Small intestine (tissue), 7 donors: ENCODE measurements at regions not wholly inside any gene's neighbourhood (a gene's known extent, or its start where the extent isn't known, plus 50 kb on each side); places are given as distances from the start of the nearest gene placed in this dataset.
A peak's percentile ranks its signal among the peaks of the same experiment; 100 is the strongest.

Experiments
- DNase-seq, 2 donors: peaks; one replicate each; pipeline versions ENCODE4 v3.0.0 to v3.0.0-alpha.2; 2013
- FAIRE-seq: peaks from 2 replicates; lab custom pipeline; 2012; peaks lifted over from hg19 to GRCh38; lab: Jason Lieb, UNC
- H3K27ac ChIP-seq, 3 donors: one replicate each; pipeline ENCODE4 v1.5.1; 2013; ENCODE audit warnings: low read length in 2 of 3, mild to moderate bottlenecking in 2 of 3, control low read depth in 1 of 3, inconsistent platforms in 1 of 3, low read depth in 1 of 3, moderate library complexity in 1 of 3
- H3K27me3 ChIP-seq, 3 donors: one replicate each; pipeline ENCODE4 v1.6.1; 2013; ENCODE audit warnings: low read length in 3 of 3, inconsistent platforms in 1 of 3; ENCODE audit not compliant: control insufficient read depth in 3 of 3, insufficient read depth in 3 of 3
- H3K36me3 ChIP-seq, 3 donors: one replicate each; pipeline ENCODE4 v1.6.1; 2013; ENCODE audit warnings: low read length in 3 of 3, inconsistent platforms in 1 of 3, low read depth in 1 of 3, mild to moderate bottlenecking in 1 of 3, moderate library complexity in 1 of 3; ENCODE audit not compliant: control insufficient read depth in 3 of 3, insufficient read depth in 2 of 3
- H3K4me1 ChIP-seq, 3 donors: one replicate each; pipeline ENCODE4 v1.6.1; 2013; ENCODE audit warnings: low read length in 2 of 3, inconsistent platforms in 1 of 3, low read depth in 1 of 3, mild to moderate bottlenecking in 1 of 3, moderate library complexity in 1 of 3; ENCODE audit not compliant: control insufficient read depth in 3 of 3, insufficient read depth in 2 of 3
- H3K4me3 ChIP-seq, 3 donors: one replicate each; pipeline ENCODE4 v1.5.1; 2013; ENCODE audit warnings: low read length in 3 of 3, control low read depth in 1 of 3, inconsistent platforms in 1 of 3, low read depth in 1 of 3, mild to moderate bottlenecking in 1 of 3, moderate library complexity in 1 of 3
- H3K9me3 ChIP-seq, 2 donors: one replicate each; pipeline ENCODE4 v1.6.1; 2013; ENCODE audit warnings: low read depth in 1 of 2, low read length in 1 of 2; ENCODE audit not compliant: control insufficient read depth in 2 of 2, insufficient read depth in 1 of 2
- WGBS, 3 donors: extraction: QIAGEN DNeasy Blood & Tissue Kit; methylation state at CpG; one replicate each; pipeline ENCODE4 v1.1.7; 2013; 5-methylcytosine and 5-hydroxymethylcytosine counted together
- donor health status: healthy with polysubstance abuse.
- donor health status: control.
- donor health status: control.
- donor health status: Bipolar disorder and iron deficiency.
- donor health status: healthy.

GRCh38 chr1:58870298-58870676, 86.4 kb upstream of the JUN start:
- Histone ChIP-seq H3K27me3 (no peaks in the 10 kb centered on the region), H3K36me3 (no peaks in the 10 kb centered on the region), H3K4me1 (peaks cover 3 to 29% (median 5%) of the 10 kb centered on the region in 3 donors), H3K27ac (peak overlapping the region in 1 of 3 donors; percentile 70), H3K4me3 (no peak overlapping the region), H3K9me3 (no peaks in the 10 kb centered on the region)
- DNase-seq (peak; percentile 13 to 88), FAIRE-seq (no peak)
- 8 to 52% (median 35%) methylated on average over 2 of the region's 2 CpGs for WGBS, 3 donors

DNA sequence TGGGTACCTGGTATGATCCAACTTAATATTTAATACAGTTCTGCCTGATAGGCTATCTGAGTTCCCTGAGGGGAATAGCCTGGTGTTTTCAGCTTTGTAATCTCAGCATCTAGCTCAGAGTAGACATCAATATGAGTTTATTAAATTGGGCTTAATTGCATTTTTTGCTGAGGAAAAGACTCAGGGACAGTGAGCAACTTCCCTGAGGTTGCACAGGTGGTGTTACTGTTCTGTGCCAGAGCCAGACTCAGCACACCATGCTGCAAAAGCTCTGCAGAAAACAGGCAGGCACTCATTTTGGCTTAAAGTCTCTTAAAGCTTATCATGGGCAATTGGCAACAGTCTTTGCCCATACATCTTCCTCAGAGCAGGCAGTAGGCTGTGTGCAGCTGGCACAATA, 90.5 kb upstream of the JUN start:
- no peak for FAIRE-seq
- DNase-seq = no peak
- H3K9me3 ChIP-seq = no peaks in the 10 kb centered on the region
- H3K4me3 ChIP-seq = no peak overlapping the region
- H3K27ac ChIP-seq = peak overlapping the region in 2 of 3 donors; percentile 24 to 76
- H3K4me1 ChIP-seq = peaks cover 3 to 37% (median 5%) of the 10 kb centered on the region in 3 donors
- no peaks in the 10 kb centered on the region for H3K36me3 ChIP-seq
- H3K27me3 ChIP-seq = no peaks in the 10 kb centered on the region

- peaks cover 3 to 32% (median 5%) of the 10 kb centered on the region in 3 donors for H3K4me1 ChIP-seq
- no peak for FAIRE-seq
- H3K4me3 ChIP-seq = no peak overlapping the region
- peak overlapping the region; percentile 20 to 76 (median 24) for H3K27ac ChIP-seq
- no peaks in the 10 kb centered on the region for H3K9me3 ChIP-seq
- DNase-seq = peak; percentile 43 to 82
- no peaks in the 10 kb centered on the region for H3K36me3 ChIP-seq
- WGBS, 3 donors = 14 to 40% (median 33%) methylated on average over 12 of the region's 12 CpGs
- H3K27me3 ChIP-seq = no peaks in the 10 kb centered on the region
These were observed 91.2 kb upstream of the JUN start for GRCh38 chr1:58874757-58875755.

GRCh38 chr1:58879464-58879863, 95.6 kb upstream of the JUN start:
- Histone ChIP-seq H3K27me3 (no peaks in the 10 kb centered on the region), H3K9me3 (no peaks in the 10 kb centered on the region), H3K27ac (no peak overlapping the region), H3K36me3 (no peaks in the 10 kb centered on the region), H3K4me3 (no peak overlapping the region), H3K4me1 (peaks cover 7 to 54% (median 10%) of the 10 kb centered on the region in 3 donors)
- FAIRE-seq = no peak
- no peak for DNase-seq
- WGBS, 3 donors = 89 to 94% (median 91%) methylated on average over 2 of the region's 2 CpGs

GRCh38 chr1:58880592-58880991, 96.7 kb upstream of the JUN start:
- Histone ChIP-seq H3K27ac (peak overlapping the region in 1 of 3 donors; percentile 78), H3K27me3 (no peaks in the 10 kb centered on the region), H3K4me1 (peaks cover 14 to 52% (median 14%) of the 10 kb centered on the region in 3 donors), H3K9me3 (no peaks in the 10 kb centered on the region), H3K4me3 (no peak overlapping the region), H3K36me3 (no peaks in the 10 kb centered on the region)
- WGBS, 3 donors = 89 to 95% (median 92%) methylated on average over 2 of the region's 2 CpGs
- DNase-seq (no peak), FAIRE-seq (no peak)

DNA sequence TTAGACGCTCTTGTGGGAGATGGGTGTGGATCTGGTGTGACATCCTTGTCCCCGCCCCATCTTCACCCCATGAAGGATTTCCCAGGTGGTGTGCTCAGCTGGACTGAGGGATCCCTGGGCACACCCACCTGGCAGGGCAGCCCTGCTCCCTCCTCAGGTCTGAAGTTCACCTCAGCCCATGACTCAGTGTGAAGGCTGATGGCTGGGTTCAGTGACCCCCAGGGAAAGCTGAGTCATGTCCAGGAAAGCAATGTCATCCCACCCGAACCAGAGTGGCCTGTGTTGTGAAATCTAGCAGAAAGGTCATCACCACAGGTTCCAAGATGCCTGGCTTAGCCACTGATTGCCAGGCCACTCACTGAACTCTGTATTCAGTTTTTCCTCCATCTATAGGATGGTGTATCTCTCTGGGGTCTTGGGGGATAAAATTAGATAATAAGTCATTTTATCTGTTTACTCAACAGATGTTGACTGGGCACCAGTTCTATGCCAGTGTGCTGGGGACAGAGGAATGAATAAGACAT, 97.7 kb upstream of the JUN start:
- no peak for FAIRE-seq
- H3K9me3 ChIP-seq = no peaks in the 10 kb centered on the region
- WGBS, 3 donors = 15 to 52% (median 45%) methylated on average over 3 of the region's 3 CpGs
- no peak overlapping the region for H3K4me3 ChIP-seq
- H3K27me3 ChIP-seq = no peaks in the 10 kb centered on the region
- H3K36me3 ChIP-seq = no peaks in the 10 kb centered on the region
- peak overlapping the region in 1 of 3 donors; percentile 78 for H3K27ac ChIP-seq
- peak; percentile 96 to 98 for DNase-seq
- peaks cover 14 to 57% (median 14%) of the 10 kb centered on the region in 3 donors for H3K4me1 ChIP-seq

- WGBS, 3 donors = 83 to 89% (median 88%) methylated on average over 12 of the region's 12 CpGs
- peaks cover 14 to 65% (median 14%) of the 10 kb centered on the region in 3 donors for H3K4me1 ChIP-seq
- no peak for FAIRE-seq
These were observed 98.6 kb upstream of the JUN start for GRCh38 chr1:58882322-58882948.

More at GRCh38 chr1:58882322-58882948, 98.6 kb upstream of the JUN start:
- H3K27ac ChIP-seq = peak overlapping the region in 2 of 3 donors; percentile 55 to 90
- DNase-seq = no peak
- no peaks in the 10 kb centered on the region for H3K36me3 ChIP-seq
- H3K27me3 ChIP-seq = no peaks in the 10 kb centered on the region
- H3K4me3 ChIP-seq = no peak overlapping the region
- no peaks in the 10 kb centered on the region for H3K9me3 ChIP-seq
